GM19463 (cell line): ENCODE measurements at regions not wholly inside any gene's neighbourhood (a gene's known extent, or its start where the extent isn't known, plus 50 kb on each side); places are given as distances from the start of the nearest gene placed in this dataset.

ENCODE experiments used
- ATAC-seq: cut with Tn5 transposase; IDR thresholded peaks from one replicate; pipeline ENCODE4 v1.9.1; 2021; ENCODE audit warnings: mild to moderate bottlenecking, moderate library complexity; ENCODE audit not compliant: unreplicated experiment

- no peak for ATAC-seq
These were observed 74.8 kb upstream of the PACRGL start for GRCh38 chr4:20625426-20625825.

GRCh38 chr4:20626326-20627005 lies 73.8 kb upstream of the PACRGL start:
- ATAC-seq = no peak

- no peak for ATAC-seq
These were observed 72.4 kb upstream of the PACRGL start for GRCh38 chr4:20627866-20628265.

- no peak for ATAC-seq
These were observed 70.8 kb upstream of the PACRGL start for GRCh38 chr4:20629186-20630106.

- no peak for ATAC-seq
These were observed 61.4 kb upstream of the PACRGL start for GRCh38 chr4:20638825-20639224.

- ATAC-seq = no peak
These were observed 60.9 kb upstream of the PACRGL start for GRCh38 chr4:20639346-20639745.

- no peak for ATAC-seq
These were observed 59.3 kb upstream of the PACRGL start for GRCh38 chr4:20640989-20641388.

- ATAC-seq = no peak
These were observed 58.3 kb upstream of the PACRGL start for GRCh38 chr4:20641976-20642375.

- no peak for ATAC-seq
These were observed 56.6 kb upstream of the PACRGL start for GRCh38 chr4:20643631-20644030.

- no peak for ATAC-seq
These were observed 55.0 kb upstream of the PACRGL start for GRCh38 chr4:20645236-20645635.

GRCh38 chr4:20646287-20646686 lies 54.0 kb upstream of the PACRGL start:
- no peak for ATAC-seq
